ENCODE measurements at regions not wholly inside any gene's neighbourhood (a gene's known extent, or its start where the extent isn't known, plus 50 kb on each side); places are given as distances from the start of the nearest gene placed in this dataset.

DNA sequence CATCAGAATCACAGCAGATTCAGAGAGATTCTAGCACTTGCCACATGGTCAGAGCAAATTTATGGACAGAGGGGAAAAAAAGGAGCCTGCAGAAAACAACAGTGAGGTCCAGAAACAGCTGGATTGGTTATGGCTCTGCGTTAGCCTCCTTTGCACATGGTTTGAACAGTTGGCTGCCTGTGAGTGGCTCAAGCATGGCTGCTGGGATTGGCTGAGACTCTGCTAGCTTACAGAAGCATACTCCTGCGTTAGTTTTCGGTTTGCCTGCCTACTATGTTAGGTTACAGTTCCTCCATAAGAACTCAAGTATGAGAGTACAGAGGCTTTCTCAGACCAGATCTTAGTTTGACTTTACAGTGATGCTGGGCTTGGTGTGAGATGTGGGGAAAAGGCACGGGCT lies 80.7 kb upstream of the WDR11 start:
- POLR2A ChIA-PET (ENCODE audit: low non-redundant PET), result no interaction called here
- CTCF ChIA-PET, result no interaction called here
- TF ChIP-seq CTCF (conservative IDR thresholded peaks at IDR 0.05; ENCODE audit: low read depth), result no peak
- no peak overlapping the region for H3K27ac ChIP-seq
- DNase-seq (ENCODE audit: low spot score), result no peak

GRCh38 chr10:120776442-120776841 lies 74.7 kb upstream of the WDR11 start:
- POLR2A ChIA-PET (ENCODE audit: low non-redundant PET), result no interaction called here
- CTCF ChIA-PET, result no interaction called here
- no peak for TF ChIP-seq CTCF (conservative IDR thresholded peaks at IDR 0.05; ENCODE audit: low read depth)
- DNase-seq (ENCODE audit: low spot score), result no peak
- no peak overlapping the region for H3K27ac ChIP-seq

DNA sequence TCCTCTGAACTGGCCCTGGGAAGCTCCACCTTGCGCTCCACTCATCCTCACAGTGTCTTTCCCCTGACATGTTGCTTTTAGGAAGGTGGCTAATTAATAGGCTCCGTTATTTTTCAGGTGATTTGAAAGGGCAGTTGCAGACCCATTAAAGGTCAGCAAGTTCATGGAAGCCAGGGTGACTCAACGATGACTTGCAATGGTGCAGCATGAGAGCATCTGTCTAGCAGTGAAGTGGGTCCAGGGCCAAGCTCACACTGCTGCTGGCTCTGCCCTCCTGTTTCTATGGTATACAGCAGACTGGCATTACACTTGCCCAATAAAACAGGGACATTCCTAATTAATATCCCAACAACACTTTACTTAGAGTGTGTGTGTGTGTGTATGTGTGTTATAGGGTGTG lies 68.8 kb upstream of the WDR11 start:
- DNase-seq (ENCODE audit: low spot score), result no peak
- no peak for TF ChIP-seq CTCF (conservative IDR thresholded peaks at IDR 0.05; ENCODE audit: low read depth)
- ChIA-PET CTCF (interaction anchor here (0.6 kb wide), 1 partner anchor 78 kb away, joined by 3 read pairs; no protein-coding TSS in a partner anchor), POLR2A (ENCODE audit: low non-redundant PET) (no interaction called here)
- no peak overlapping the region for H3K27ac ChIP-seq

- no peak for TF ChIP-seq CTCF (conservative IDR thresholded peaks at IDR 0.05; ENCODE audit: low read depth)
- ChIA-PET CTCF (no interaction called here), POLR2A (ENCODE audit: low non-redundant PET) (no interaction called here)
- H3K27ac ChIP-seq, result no peak overlapping the region
- no peak for DNase-seq (ENCODE audit: low spot score)
Measured at GRCh38 chr10:120783098-120783497, 68.1 kb upstream of the WDR11 start.

DNA sequence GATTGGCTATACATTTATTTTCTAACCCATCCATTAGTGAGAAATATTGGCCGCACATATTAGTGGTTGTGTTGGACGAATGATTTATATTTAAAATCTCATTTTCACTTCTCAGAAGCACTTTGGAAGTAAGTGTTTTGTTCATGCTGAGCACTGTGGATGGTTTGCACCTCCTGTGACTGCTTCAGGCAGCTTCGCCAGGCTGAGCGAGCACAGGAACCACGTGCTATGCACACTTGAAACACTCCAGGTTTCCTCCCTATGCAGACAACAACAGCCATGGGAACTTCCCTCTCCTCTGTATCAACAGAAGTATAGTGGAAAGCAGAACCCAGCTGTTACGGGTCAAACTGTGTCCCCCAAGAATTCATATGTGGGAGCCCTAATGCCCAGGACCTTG lies 67.3 kb upstream of the WDR11 start:
- no peak for TF ChIP-seq CTCF (conservative IDR thresholded peaks at IDR 0.05; ENCODE audit: low read depth)
- ChIA-PET POLR2A (ENCODE audit: low non-redundant PET) (no interaction called here), CTCF (interaction anchor here (1.2 kb wide), 1 partner anchor 360 kb away, joined by 3 read pairs; no protein-coding TSS in a partner anchor)
- no peak overlapping the region for H3K27ac ChIP-seq
- no peak for DNase-seq (ENCODE audit: low spot score)

DNA sequence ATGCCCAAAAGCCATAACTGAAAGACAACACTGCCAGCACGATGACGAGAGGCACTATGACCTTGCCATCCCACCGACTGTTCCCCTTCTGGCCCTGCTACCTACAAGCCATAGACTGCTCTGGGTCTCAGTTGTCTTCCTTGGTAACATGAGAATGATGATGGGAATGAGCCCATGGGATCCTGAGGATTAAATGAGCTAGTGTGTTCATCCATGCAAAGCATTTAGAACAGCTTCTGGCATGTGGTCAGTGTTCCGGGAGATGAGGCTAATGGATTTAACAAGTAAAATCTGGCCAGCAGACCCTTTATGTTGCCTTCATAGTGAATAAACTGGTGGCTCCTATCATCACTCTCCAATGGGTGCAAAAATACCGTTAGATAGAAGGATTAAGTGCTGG lies 62.4 kb upstream of the WDR11 start:
- no peak for DNase-seq (ENCODE audit: low spot score)
- TF ChIP-seq CTCF (conservative IDR thresholded peaks at IDR 0.05; ENCODE audit: low read depth), result no peak
- POLR2A ChIA-PET (ENCODE audit: low non-redundant PET), result no interaction called here
- CTCF ChIA-PET, result no interaction called here
- no peak overlapping the region for H3K27ac ChIP-seq
